ENCODE measurements at regions not wholly inside any gene's neighbourhood (a gene's known extent, or its start where the extent isn't known, plus 50 kb on each side); places are given as distances from the start of the nearest gene placed in this dataset.
"Not testable (repeated sequence)": the region's sequence is repeated elsewhere in the genome, so short reads cannot be mapped to it uniquely, and the experiment has no call there.

DNA sequence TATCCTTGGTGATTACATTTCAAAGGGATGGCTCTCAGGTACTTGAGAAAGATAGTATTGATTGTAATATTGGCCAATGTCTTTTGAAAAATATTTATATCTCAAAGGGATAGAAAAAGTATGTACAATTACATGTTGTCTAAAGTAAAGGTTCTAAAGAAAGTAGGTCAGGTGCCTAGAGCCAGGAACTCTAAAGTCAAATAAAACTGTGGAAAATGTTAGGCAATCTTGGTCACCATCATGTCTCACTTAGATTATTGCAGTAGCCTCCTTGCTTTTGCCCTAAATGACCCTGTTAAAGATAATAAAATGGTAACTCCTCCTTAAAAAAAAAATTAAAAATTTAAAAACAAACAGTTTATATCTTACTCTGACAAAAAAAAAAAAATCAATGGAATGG, 198.5 kb upstream of the ARPP21 start:
- TF ChIP-seq, protein P1, sequence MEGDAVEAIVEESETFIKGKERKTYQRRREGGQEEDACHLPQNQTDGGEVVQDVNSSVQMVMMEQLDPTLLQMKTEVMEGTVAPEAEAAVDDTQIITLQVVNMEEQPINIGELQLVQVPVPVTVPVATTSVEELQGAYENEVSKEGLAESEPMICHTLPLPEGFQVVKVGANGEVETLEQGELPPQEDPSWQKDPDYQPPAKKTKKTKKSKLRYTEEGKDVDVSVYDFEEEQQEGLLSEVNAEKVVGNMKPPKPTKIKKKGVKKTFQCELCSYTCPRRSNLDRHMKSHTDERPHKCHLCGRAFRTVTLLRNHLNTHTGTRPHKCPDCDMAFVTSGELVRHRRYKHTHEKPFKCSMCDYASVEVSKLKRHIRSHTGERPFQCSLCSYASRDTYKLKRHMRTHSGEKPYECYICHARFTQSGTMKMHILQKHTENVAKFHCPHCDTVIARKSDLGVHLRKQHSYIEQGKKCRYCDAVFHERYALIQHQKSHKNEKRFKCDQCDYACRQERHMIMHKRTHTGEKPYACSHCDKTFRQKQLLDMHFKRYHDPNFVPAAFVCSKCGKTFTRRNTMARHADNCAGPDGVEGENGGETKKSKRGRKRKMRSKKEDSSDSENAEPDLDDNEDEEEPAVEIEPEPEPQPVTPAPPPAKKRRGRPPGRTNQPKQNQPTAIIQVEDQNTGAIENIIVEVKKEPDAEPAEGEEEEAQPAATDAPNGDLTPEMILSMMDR (IDR thresholded peaks at IDR 0.05; ENCODE audit: insufficient read depth, missing control alignments), result no peak
- DNase-seq (ENCODE audit: insufficient read length, low spot score), result no peak
- FAIRE-seq, result no peak

DNA sequence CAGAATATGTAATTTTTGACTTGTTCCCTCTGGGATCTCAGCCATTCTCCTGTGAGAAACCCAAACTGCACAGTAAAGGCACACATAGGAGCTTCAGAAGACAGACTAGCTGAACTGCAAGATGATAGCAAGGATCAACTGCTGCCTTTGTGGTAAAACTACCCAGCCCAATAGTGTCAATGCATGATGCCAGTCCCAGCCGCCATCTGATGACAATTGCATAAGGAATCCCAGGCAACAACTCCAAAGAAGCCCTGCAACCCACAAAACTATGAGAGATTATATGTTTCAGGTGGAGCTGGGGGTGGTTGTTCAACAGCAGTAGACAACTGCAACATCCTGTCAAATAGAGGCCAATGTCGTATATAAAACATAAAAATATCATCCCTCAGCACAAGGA, 192.4 kb upstream of the ARPP21 start:
- DNase-seq (ENCODE audit: insufficient read length, low spot score) (no peak), FAIRE-seq (no peak)
- TF ChIP-seq, protein P1 (IDR thresholded peaks at IDR 0.05; ENCODE audit: insufficient read depth, missing control alignments), result no peak

DNA sequence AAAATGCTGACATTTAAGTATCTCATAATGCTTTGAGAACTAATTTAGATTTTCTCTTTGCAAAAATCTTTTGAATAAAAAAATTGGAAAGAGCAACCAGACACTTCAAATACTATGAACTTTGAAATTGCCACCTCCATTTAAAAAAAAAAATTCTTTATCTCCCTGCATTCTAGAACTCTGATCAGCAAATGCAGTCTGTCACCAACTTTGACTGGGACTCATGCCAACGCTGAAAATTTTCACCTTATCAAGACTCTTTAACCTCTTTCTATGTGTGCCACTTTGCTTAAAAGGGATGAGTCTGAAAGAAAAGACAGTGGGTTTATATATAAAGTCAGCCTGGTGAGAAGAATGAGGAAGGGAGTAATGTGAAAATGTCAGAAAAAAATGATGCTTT, 191.2 kb upstream of the ARPP21 start:
- no peak for DNase-seq (ENCODE audit: insufficient read length, low spot score)
- TF ChIP-seq, protein P1 (IDR thresholded peaks at IDR 0.05; ENCODE audit: insufficient read depth, missing control alignments), result no peak
- no peak for FAIRE-seq

DNA sequence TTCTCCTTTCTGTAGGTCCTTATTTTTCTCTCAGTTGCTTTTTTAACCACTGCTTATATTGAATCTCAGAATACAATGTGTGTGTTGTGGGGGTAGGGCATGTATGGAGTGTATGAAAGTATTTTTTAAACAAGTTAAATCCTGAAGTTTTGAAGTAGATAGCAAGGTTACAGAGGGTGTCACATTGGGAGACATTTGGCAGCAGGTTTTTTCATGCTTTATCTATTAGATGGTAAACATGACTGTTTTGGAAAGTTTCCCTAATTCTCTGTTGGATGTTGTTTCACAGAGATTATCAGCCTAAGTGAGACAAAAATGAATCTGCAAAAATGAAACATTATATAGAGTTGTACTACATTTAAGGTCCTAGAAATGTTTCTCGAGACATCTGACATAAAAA, 190.6 kb upstream of the ARPP21 start:
- FAIRE-seq, result no peak
- TF ChIP-seq, protein P1 (IDR thresholded peaks at IDR 0.05; ENCODE audit: insufficient read depth, missing control alignments), result no peak
- no peak for DNase-seq (ENCODE audit: insufficient read length, low spot score)

DNA sequence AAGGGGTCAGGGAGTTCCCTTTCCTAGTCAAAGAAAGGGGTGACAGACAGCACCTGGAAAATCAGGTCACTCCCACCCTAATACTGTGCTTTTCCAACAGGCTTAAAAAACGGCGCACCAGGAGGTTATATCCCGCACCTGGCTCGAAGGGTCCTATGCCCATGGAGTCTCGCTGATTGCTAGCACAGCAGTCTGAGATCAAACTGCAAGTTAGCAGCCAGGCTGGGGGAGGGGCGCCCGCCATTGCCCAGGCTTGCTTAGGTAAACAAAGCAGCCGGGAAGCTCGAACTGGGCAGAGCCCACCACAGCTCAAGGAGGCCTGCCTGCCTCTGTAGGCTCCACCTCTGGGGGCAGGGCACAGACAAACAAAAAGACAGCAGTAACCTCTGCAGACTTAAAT, 184.5 kb upstream of the ARPP21 start:
- not testable (repeated sequence) for FAIRE-seq; DNase-seq (ENCODE audit: insufficient read length, low spot score)

DNA sequence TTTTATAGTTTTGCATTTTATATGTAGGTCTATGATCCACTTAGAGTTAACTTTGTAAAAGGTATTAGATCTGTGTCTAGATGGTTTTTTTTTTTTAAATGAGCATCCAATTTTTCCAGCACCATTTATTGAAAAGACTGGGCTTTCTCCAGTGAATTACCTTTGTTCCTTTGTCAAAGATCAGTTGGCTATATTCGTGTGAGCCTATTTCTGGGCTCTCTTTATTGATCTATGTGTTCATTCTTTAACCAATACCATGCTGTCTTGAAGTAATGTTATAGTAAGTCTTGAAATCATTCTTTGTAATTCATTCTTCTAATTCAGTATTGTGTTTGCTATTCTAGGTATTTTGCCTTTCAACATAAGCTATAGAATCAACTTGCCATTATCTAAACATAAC, 165.4 kb upstream of the ARPP21 start:
- DNase-seq (ENCODE audit: insufficient read length, low spot score) (no peak), FAIRE-seq (no peak)
- TF ChIP-seq, protein P1 (IDR thresholded peaks at IDR 0.05; ENCODE audit: insufficient read depth, missing control alignments), result no peak

DNA sequence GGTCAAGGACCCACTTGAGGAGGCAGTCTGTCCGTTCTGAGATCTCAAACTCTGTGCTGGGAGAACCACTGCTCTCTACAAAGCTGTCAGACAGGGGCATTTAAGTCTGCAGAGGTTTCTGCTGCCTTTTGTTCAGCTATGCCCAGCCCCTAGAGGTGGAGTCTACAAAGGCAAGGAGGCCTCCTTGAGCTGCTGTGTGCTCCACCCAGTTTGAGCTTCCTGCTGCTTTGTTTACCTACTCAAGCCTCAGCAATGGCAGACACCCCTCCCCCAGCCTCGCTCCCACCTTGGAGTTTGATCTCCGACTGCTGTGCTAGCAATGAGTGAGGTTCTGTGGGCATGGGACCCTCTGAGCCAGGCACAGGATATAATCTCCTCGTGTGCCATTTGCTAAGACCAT, 156.8 kb upstream of the ARPP21 start:
- FAIRE-seq; DNase-seq (ENCODE audit: insufficient read length, low spot score): not testable (repeated sequence)

DNA sequence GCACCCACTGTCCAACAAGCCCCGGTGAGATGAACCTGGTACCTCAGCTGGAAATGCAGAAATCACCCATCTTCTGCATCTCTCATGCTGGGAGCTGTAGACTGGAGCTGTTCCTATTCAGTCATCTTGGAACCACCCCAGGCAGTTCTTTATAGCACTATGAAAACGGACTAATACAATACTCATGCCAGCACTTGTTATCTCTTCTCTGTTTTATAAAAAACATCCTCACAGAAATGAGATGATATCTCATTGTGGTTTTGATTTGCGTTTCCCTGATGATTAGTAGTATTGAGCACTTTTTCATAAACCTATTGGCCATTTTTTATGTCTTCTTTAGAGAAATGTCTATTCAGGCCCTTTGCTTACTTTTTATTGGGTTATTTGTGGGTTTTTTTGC, 156.2 kb upstream of the ARPP21 start:
- TF ChIP-seq, protein P1 (IDR thresholded peaks at IDR 0.05; ENCODE audit: insufficient read depth, missing control alignments), result no peak
- no peak for FAIRE-seq

More for the DNA sequence above, 156.2 kb upstream of the ARPP21 start:
- DNase-seq (ENCODE audit: insufficient read length, low spot score), result no peak

All from D721Med (cell line).